ENCODE measurements at regions not wholly inside any gene's neighbourhood (a gene's known extent, or its start where the extent isn't known, plus 50 kb on each side); places are given as distances from the start of the nearest gene placed in this dataset.

DNA sequence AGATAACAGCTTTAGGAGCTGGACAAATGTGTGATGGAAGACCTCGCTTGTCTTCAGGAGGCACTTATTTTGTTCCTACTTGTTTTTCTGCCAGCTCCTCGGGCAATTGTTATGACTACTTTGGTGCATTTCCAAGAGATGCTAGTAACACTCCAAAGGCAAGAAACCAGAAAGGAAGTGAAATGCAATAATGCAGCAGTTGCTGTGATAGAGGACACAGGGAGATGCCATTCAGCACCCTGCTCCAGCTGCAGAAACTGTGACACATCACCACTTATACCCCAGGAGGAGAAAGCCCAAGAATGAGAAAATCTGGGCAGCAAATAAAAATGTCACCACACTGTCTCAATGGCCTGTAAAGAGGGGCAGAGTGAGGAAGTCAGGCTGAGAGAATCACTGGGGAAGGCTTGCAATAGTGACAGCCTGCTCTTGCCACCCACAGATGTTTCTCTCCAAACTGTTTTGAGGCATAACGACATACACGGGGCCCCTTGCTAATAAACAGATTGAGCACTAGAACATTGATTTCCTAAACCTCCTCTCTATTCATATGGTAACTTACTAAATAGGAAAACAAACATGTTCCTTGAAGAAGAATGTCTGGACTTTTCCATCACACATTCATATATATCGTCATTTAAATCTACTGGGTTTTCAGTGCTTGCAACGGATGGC lies 195.5 kb upstream of the PRNP start:
- DNase-seq (ENCODE audit: low read depth), result no peak
- no peak overlapping the region for H3K4me3 ChIP-seq (ENCODE audit: low read depth, low read length)
- TF ChIP-seq, protein P1, sequence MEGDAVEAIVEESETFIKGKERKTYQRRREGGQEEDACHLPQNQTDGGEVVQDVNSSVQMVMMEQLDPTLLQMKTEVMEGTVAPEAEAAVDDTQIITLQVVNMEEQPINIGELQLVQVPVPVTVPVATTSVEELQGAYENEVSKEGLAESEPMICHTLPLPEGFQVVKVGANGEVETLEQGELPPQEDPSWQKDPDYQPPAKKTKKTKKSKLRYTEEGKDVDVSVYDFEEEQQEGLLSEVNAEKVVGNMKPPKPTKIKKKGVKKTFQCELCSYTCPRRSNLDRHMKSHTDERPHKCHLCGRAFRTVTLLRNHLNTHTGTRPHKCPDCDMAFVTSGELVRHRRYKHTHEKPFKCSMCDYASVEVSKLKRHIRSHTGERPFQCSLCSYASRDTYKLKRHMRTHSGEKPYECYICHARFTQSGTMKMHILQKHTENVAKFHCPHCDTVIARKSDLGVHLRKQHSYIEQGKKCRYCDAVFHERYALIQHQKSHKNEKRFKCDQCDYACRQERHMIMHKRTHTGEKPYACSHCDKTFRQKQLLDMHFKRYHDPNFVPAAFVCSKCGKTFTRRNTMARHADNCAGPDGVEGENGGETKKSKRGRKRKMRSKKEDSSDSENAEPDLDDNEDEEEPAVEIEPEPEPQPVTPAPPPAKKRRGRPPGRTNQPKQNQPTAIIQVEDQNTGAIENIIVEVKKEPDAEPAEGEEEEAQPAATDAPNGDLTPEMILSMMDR (IDR thresholded peaks at IDR 0.05; ENCODE audit: low read depth, low read length, missing control alignments), result no peak

- TF ChIP-seq, protein P1 (IDR thresholded peaks at IDR 0.05; ENCODE audit: low read depth, low read length, missing control alignments), result no peak
- H3K4me3 ChIP-seq (ENCODE audit: low read depth, low read length), result no peak overlapping the region
- no peak for DNase-seq (ENCODE audit: low read depth)
These were observed 196.2 kb upstream of the PRNP start for GRCh38 chr20:4490045-4490444.

DNA sequence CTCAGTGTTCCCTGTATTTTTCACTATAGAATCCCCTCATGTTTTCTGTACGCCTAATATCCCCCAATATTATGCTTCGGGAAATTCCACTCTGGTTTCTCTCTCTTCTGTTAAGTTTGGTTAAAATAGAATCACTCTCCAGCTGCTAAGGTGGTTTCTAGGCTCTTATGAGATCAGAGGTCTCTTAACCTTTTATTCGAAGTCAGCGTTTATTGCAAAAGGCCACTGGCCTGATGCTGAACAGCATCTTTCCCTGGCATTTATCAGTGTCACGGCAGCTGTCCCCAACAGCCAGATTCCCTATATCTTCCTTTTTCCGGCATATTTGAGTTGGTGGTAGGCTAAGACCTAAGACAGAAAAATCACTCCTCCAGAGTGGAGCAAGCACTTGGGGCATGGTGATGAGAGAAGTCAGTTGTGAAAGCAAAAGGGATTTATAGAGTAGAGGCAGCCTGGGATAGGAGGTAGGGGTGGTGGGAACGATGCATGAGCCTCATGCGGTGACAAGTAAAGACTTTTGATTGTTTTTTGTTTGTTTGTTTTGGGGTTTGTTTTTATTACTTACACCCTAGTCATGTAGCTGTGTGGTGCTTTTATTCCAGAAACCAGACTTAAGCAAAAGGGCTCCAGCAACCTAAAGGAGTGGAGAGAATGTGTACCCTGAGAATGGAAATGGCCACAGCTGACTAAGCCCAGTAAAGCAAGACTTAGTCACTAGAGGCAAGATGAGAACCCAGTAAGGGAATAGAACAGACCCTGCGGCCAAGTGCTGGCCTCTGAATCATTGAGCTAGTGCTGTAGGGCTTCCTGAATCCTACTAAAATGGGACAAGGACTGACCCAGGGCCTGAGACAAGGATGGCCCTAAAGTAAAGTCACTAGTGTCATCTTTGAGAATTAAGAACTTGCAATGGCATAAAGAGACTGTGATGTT lies 197.6 kb upstream of the PRNP start:
- no peak overlapping the region for H3K4me3 ChIP-seq (ENCODE audit: low read depth, low read length)
- DNase-seq (ENCODE audit: low read depth), result no peak
- TF ChIP-seq, protein P1 (IDR thresholded peaks at IDR 0.05; ENCODE audit: low read depth, low read length, missing control alignments), result no peak

DNA sequence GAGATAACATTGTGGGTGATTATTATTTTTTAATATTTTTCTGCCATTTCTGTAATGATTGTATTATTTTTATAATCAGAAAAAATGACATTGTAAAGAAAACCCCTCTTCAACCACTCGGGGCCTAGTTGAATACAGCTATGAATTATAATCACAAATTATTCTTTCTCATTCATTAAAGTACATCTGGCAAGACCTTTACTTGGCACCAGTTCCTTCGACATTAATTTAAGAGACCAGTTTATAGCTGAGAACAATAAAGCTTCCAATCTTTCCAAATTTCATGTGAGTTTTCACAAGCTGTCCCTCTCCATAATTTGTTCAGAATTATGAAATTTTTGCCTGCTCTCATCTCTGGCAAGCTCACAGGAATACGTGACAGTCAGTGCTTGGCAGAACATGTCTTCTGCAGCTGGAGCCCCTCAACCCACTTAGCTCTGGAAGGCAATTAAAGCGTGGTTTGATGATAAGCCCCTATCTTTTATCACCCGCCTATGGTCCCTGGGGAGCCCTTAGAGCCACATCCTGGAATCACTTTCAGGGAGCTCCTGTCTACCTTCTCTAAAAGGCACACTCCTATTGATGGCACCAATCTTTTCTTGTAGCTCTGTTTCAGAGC lies 201.8 kb upstream of the PRNP start:
- TF ChIP-seq, protein P1 (IDR thresholded peaks at IDR 0.05; ENCODE audit: low read depth, low read length, missing control alignments), result no peak
- no peak for DNase-seq (ENCODE audit: low read depth)
- H3K4me3 ChIP-seq (ENCODE audit: low read depth, low read length), result no peak overlapping the region

GRCh38 chr20:4483961-4484360 lies 202.3 kb upstream of the PRNP start:
- no peak for DNase-seq (ENCODE audit: low read depth)
- no peak overlapping the region for H3K4me3 ChIP-seq (ENCODE audit: low read depth, low read length)
- TF ChIP-seq, protein P1 (IDR thresholded peaks at IDR 0.05; ENCODE audit: low read depth, low read length, missing control alignments), result no peak

DNA sequence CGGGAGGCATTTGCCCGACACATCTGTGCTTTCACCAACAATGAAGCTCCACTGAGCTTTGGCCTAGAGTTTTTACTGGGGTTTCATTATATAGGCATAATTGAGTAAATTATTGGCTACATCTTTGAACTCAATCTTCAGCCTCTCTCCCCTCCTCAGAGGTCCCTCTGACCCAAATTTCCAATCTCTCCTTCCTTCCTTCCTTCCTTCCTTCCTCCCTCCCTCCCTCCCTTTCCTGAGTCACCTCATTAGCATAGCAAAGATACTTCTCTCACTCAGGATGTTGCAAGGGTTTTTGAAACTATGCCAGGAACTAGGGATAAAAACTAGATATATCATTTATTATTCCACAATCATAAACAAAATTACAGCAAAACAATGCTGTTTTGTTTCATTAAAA lies 202.8 kb upstream of the PRNP start:
- DNase-seq (ENCODE audit: low read depth), result no peak
- TF ChIP-seq, protein P1 (IDR thresholded peaks at IDR 0.05; ENCODE audit: low read depth, low read length, missing control alignments), result no peak
- H3K4me3 ChIP-seq (ENCODE audit: low read depth, low read length), result no peak overlapping the region
